Skeletal muscle cell (primary cell): ENCODE measurements at regions not wholly inside any gene's neighbourhood (a gene's known extent, or its start where the extent isn't known, plus 50 kb on each side); places are given as distances from the start of the nearest gene placed in this dataset.
A peak's percentile ranks its signal among the peaks of the same experiment; 100 is the strongest.

Experiments
- DNase-seq: peaks from one replicate; pipeline ENCODE4 v3.0.0-alpha.2; 2010; ENCODE audit warnings: low read depth
- H3K4me3 ChIP-seq: 2 replicates; pipeline ENCODE4 v1.5.1; 2011; ENCODE audit warnings: low read depth, mild to moderate bottlenecking, control low read depth, low read length, moderate library complexity

DNA sequence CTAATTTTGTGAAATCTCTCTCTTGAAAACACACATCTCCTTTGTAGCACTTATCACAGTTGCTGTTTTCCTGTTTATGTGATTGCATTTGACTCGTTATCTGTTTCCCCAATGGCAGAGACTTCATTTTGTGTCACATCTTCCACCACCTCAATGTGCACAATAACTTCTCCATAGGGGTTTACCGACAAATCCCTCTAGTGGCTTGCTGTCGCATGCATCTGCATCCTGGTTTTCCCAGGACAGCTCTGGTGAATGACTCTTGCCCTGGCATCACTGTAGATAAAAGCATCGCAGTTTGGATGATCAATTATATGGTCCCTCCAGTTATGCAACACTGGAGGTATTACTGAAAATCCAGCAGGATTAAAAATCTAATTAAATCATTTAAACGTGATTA is 206.5 kb upstream of the BTBD3 start:
- H3K4me3 ChIP-seq, result no peak overlapping the region
- no peak for DNase-seq

DNA sequence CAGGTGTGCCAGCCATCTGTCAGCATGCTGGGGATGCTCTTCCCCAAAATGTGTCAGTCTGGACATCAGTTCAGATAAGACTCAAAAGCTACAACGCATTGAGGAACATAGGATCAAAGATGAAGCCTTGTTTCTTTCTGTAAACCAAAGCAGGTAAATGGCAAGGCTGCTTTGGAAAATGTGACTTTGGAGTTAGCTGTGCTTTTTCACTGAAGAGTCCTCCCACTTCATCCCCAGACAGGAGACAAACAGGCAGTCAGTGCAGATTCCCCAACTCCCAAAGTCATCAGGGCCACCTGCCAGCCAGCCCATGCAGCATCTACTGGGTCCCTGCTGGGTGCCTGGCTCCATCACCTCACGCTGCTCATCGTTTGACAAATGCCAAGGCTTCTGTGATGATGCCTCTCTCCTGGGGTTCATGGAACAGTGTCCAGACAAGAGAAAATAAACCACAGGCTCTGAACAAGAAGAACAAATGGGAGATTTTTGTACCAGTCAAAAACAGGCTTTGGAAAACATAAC is 205.0 kb upstream of the BTBD3 start:
- DNase-seq, result no peak
- H3K4me3 ChIP-seq, result no peak overlapping the region

DNA sequence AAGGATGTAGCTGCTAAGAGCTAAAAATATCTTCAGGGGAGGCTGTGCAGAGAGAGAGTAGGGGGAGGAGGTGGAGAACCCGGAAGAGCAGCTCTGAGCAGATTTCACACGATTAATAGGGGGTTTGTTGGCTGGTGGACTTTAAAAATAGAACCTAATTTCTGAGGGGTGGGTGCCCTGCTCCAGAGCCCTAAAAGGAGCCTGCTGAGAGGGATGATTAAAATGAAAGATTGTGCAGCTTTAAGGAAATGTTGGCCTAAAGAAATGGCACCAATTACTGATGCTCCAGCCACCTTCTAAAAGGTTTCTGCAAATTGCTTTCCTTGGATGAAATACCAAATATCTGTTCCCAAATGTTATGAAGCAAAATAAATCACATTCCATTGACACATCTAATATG is 202.8 kb upstream of the BTBD3 start:
- no peak for DNase-seq
- H3K4me3 ChIP-seq, result no peak overlapping the region

DNA sequence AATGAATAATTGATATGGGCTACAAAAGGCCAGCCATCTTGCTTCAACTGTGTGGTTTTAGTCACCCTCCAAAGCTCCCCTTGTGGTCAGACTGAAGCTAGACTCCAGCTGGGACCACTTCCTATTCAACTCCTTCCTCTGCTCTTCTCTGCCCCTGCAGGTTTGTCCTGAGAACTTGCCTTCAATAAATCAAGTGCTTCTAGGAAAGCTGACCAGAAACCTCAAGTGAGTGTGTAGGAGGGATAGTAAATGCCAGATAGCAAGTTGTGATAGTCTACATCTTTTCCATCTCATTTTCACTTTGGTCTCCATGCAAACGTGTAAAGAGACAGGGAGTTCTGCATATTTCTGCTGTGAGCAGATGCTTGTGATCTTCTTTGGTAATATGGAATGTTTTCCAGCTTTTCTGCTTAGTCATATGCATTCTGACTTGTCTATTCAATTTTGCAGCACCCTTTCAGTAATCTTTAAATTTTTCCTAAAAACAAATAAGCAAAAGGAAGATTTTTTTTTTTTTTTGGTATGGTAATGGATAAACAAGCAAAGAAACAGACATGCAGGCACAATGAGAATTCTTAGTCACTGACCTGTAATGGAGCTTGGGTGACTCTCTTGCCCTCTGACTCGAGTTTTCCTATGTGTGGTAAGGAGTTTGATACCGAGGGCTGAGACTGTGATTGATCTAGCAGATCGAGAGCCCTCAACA is 201.3 kb upstream of the BTBD3 start:
- H3K4me3 ChIP-seq, result no peak overlapping the region
- peak; percentile 73 for DNase-seq

DNA sequence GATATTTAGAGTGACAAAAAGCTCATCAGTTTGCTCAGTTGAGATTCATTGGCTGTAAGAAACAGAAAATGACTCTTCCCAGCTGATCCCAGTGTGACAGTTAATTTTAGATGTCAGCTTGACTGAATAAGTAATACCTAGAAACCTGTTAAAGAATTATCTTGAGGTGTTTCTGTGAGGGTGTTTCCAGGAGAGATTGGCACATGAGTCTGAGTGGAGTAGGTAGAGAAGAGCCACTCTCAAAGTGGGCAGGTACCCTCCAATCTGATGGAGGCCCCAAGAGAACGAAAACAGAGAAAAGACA is 200.8 kb upstream of the BTBD3 start:
- no peak for DNase-seq
- H3K4me3 ChIP-seq, result no peak overlapping the region

DNA sequence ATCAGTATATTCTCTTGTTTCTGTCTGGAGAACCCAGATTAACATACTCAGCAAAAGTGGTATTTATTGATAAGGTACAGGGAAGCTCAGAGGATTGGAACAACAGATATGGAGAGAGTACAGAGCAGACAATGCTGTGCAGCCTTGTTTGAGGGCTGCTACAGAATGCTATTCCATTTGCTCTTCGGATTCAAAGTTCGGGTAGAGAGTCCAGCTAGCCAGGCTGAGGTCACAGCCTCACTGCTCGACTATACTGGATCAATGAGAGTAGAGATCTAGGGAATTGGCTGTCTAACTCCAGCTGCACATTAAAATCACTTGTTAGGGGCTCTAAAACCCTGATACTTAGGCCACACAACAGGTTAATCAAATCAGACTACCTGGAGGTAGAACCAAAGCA is 200.1 kb upstream of the BTBD3 start:
- DNase-seq, result no peak
- no peak overlapping the region for H3K4me3 ChIP-seq

DNA sequence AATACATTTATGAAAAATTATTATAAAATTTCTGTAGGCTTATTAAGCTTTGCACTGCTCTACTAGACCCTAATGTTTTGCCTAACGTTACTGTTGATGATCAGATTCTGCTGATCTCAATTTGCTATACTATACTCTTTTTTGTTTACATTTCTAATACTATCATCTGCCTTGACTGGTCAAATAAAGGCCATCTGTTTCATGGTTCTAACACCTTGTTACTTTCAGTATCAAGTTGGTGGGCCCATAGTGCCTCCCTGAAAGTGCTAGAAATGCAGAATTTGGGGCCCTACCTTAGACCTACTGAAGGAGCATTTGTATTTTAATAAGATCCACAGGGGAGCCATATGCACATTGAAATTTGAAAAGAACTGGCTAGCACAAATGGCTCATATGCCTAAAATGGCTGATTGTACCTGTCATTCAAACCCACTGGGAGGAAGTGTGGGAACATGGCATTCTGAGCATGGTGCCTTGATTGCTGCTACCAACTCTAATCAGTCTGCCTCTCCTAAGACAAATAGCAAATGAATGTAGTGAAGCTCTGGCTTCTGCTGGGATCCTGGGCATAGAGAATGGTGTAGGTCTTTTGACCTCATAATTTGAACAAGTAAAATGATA is 199.1 kb upstream of the BTBD3 start:
- H3K4me3 ChIP-seq, result no peak overlapping the region
- no peak for DNase-seq

DNA sequence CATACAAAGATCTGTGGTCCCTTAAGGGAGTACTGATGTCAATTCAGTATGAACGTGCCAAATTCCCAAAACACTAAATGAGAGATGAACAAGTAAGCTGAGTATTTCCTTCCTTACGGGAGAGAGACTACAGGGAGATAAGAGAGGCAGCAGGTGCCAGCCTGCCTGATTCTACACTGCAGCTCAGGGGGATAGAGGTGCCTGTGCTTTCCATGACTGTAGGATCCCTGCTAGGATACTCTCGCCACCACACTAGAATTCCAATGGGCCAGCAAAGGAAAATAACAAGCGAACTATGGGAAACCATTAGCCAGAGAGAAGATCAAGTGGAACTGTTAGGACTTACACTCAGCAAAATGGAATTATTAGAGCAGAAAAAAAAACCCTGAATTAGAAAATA is 198.5 kb upstream of the BTBD3 start:
- DNase-seq, result no peak
- H3K4me3 ChIP-seq, result no peak overlapping the region

DNA sequence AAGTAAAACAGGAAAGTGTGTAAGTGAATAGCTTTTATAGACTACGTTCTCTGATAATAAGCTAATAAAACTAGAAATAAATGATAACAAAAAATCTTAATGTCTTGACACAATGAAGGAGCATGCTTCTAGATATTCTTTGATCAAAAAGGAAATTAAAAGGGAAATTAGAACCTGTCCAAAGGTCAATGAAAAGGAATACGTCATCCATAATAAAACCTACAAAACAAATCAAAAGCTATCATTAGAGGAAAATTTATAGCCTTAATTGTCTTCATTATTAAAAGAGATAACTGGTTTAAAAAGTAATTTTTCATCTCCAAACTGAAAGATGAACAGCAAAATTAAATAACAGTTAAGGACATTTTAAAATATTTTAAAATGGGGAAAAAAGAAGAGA is 196.3 kb upstream of the BTBD3 start:
- no peak for DNase-seq
- no peak overlapping the region for H3K4me3 ChIP-seq

DNA sequence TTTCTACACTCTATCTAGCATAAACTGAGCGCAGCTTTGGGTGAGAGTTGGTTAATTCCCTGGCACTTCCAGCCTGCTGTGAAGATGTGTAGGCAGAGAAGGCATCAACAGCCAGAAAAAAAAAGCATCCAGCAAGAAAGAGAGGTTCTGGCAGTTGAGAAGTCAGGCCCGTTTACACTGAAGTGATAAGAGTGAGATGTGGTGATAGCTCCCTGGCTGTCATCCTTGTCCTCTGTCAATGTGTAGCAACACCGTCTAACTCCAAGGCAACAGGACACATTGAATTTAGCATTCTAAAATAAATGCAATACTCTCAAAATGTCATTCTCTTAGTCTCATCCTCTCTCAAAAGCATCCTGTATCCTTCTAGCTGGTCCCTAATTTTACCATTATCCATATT is 193.6 kb upstream of the BTBD3 start:
- no peak for DNase-seq

DNA sequence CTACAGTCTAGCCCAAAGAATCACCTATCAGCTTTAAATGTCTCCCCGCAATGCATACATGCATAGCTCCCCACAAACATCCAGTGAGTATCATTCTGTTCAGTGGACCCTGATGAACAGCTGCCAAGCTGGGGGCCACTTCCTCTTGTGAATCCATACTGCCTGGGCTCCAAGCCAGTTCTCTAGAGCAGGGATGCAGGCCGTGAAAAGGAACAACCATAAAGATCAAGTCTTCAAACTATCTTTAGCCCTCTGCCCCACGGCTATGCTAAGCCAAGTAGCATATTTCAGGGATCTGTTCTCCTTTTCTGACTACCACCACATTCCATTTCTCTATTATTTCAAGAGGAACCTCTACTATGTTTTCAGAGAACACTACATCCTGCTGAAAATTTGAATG is 191.7 kb upstream of the BTBD3 start:
- peak; percentile 10 for DNase-seq
- no peak overlapping the region for H3K4me3 ChIP-seq

More for the DNA sequence above, 193.6 kb upstream of the BTBD3 start:
- H3K4me3 ChIP-seq, result no peak overlapping the region

DNA sequence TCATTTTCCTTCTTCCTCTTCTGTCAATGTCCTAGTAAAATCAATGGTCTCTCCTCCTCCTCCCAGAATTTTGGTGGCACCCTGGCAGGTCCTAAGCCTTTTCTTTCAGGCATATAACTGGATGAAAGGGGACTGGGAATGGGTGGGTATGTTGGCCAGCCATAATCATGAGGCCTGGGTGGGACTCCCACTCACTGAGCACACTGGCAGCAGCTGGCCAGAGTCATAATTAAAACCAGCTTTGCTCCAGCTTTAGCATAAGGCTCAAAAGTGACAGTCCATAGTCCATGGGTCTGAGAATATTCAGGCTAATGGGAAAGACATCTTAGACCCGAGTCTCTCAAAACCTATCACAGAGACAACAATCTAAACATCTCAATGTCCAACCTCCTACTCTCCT is 190.0 kb upstream of the BTBD3 start:
- no peak overlapping the region for H3K4me3 ChIP-seq

DNA sequence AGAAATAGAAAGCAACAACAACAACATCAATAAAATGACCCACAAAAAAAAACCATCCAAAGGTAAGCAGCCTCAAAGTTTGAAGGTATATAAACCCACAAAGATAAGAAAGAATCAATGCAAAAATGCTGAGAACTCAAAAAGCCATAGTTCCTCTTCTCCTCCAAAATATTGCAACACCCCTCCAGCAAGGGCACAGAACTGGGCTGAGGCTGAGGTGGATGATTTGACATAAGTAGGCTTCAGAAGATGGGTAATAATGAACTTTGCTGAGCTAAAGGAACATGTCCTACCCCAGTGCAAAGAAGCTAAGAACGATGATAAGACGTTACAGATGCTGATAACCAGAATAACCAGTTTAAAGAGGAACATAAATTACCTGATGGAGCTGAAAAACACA is 188.8 kb upstream of the BTBD3 start:
- DNase-seq, result no peak
- no peak overlapping the region for H3K4me3 ChIP-seq

More for the DNA sequence above, 190.0 kb upstream of the BTBD3 start:
- no peak for DNase-seq

DNA sequence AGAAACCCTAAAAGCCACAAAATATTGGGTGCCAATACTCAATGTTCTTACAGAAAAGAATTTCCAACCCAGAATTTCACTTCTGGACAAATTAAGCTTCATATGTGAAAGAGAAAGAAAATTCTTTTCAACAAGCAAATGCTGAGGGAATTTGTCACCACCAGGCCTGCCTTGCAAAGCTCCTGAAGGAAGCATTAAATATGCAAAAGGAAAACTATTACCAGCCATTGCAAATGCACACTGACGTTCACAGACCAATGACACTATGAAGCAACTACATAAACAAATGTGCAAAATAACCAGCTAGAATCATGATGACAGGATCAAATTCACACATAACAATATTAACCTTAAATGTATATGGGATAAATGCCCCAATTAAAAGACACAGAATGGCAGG is 187.9 kb upstream of the BTBD3 start:
- DNase-seq, result no peak
- H3K4me3 ChIP-seq, result no peak overlapping the region

DNA sequence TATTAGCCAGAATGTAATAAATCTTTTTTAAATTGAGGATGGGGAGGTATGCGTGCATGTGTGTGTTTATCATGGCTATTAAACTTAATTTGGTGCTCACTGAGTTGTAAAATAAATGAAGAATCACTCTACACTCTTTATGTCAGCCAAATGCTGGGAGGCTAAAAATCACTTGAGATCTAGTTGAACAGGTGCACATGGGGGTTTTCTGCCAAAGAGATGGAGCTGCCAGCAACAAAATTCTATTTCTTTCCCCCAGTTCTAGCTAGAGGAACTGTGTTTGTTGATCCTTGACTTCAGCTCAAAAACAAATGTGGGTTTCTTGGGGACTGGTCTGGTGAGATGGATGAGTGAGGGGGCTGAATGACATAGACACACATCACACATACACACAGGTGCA is 183.3 kb upstream of the BTBD3 start:
- H3K4me3 ChIP-seq, result no peak overlapping the region
- DNase-seq, result no peak

DNA sequence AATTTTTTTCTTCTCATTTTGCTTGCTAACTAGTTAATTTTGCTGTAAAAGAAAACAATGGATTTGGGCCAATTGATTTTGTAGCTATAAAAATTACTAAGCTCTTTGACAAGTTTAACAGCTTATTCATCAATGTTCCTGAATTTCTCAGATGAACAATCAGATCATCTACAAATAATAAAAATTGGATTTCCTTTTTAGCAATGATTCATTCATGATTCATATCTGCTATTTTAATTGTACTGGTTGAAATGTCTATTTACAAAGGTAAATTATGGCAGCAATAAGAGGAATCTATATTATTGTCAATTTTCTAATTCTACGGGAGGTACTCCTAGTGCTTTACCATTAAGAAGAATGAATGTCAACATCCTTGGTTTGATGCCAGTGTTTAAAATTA is 178.8 kb upstream of the BTBD3 start:
- DNase-seq, result no peak
- H3K4me3 ChIP-seq, result no peak overlapping the region

DNA sequence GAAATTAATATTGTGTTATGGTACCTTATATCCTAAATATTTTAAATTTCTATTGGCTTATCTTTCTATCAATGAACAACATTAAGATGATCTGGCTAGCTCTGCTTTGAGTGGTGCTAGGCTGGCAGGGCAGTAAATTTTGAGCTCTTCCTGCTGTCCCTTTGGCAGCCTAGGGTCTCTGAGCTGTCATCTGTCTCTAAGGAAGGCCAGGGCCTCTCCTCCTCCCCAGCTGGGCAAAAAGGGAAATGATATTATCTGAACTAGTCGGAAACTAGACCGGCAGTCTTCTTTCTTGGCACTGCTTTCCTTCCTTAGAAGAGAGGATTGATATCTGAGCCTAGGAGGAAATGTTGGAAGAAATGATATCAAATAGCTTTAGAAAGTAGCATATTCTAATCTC is 176.7 kb upstream of the BTBD3 start:
- DNase-seq, result no peak
- H3K4me3 ChIP-seq, result no peak overlapping the region

DNA sequence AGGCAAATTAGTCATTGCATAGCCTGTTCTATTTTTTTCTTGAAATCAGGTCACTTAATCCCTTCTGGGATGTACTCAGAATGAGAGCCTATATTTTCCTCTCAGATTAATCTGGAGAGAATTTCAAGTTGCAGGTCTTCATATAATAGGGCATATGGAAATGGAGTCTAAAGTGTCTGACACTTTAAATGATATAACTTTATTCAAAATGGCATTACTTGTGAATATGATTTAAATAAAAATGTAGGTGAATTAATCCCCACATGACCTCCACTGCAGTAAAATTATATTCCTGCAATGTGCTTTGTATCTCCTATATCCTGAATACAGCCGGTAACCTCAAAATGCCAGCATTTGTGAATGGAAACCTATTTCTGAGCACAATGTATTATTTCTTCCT is 172.5 kb upstream of the BTBD3 start:
- no peak for DNase-seq
- H3K4me3 ChIP-seq, result no peak overlapping the region

DNA sequence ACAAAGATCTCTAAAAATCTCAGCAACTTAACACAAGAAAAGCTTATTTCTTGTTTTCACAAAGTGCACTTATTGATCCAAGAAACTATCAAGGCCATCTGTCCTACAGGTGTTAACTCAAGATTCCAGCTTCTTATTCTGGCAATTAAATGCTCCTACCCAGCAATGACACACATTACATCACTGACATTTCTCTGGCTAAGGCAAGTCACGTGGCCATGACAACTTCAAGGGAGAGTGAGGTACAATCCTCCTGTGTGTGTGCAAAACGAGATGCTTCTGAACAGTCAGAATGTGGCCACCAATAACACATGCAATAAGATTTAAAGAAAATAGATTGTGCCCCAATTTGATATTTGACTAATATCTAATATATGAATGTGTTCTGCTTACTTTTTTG is 169.3 kb upstream of the BTBD3 start:
- no peak for DNase-seq
- H3K4me3 ChIP-seq, result no peak overlapping the region

DNA sequence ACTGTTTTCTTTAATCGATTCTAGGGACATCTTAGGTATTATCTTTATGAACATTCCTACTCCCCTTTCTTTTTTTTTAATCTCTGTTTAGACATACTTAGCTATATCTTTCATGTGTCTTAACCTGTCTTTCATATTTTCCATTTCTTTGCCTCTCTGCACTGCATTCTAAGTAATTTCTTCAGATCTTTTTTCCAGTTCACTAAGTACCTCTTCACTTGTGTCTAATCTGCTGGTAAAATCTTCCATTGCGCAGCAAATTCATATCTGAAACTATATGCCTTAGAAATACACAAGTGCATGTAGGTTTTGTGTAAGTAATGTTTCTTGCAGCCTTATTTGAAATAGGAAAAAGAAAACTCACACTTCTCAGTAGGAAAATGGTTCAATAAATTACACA is 165.4 kb upstream of the BTBD3 start:
- no peak for DNase-seq
- H3K4me3 ChIP-seq, result no peak overlapping the region

DNA sequence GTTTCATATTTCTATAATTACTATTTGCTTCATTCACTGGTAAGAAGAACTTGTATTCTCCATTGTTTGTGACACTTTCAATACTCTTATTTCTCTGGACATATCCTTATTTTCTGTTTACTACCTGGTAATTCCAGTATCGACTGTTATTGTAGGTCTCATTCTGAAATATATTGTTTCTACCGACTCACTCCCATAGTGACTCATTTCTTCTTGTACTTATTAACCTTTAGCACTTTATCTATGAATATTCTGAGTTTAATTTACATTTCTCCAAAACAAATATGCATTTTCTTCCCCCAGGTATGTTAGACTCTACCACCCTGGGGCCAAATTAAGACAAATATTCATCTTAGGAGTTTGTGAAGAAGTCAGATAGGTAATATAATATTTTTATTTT is 164.5 kb upstream of the BTBD3 start:
- H3K4me3 ChIP-seq, result no peak overlapping the region
- no peak for DNase-seq

DNA sequence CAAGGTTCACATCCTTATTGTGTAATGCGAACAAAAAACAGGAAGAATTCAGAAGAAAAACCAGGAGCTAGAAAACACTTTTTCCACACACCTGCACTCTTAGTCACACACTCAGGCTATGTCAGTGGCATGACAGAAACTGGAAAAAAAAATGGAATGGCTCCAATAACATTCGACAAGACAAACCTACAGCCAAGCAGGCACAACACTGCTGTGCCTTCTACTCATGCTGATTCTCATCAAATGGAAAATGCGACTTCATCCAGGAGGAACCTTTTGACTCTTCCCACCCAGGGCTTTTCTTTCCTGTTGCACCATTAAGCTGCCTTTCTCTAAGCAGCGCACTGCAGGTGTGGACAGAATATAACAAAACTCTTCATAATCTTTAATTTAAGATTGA is 163.2 kb upstream of the BTBD3 start:
- H3K4me3 ChIP-seq, result no peak overlapping the region
- DNase-seq, result no peak
